OCI-LY3 (cell line): ENCODE measurements at regions not wholly inside any gene's neighbourhood (a gene's known extent, or its start where the extent isn't known, plus 50 kb on each side); places are given as distances from the start of the nearest gene placed in this dataset.

Experiments
- EZH2phosphoT487 ChIP-seq: fragments of 200-600 bp; shearing (Covaris generic); IDR thresholded peaks from 2 replicates; pipeline ENCODE4 v1.6.1; 2018; ENCODE audit warnings: antibody characterized with exemption, mixed run types, low read depth
- TF ChIP-seq, protein P1 (sequence below): fragments of 200-600, 300-600 bp; sonication (generic); IDR thresholded peaks from 2 replicates; pipeline ENCODE4 v1.5.1; 2014; ENCODE audit warnings: antibody characterized with exemption, low read length, low read depth

DNA sequence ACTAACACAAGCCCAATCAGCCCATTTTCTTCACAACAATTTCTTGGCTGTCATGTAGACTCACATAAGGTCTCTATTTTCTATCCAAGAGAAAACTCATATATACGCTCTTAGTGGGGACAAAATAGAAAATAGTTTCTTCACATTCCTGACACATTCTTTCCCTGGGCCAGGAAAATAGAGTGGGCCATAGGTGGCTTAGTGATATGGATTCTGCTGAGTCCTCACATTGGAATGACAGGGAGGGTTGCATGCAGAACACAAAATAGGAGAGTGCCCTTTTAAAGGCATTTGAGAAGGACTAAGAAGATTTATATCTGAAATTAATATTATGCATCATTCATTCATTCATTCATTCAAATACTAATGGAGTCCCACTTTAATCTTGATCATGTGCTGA, 207.7 kb downstream of the LYPLAL1 start:
- TF ChIP-seq, protein P1, sequence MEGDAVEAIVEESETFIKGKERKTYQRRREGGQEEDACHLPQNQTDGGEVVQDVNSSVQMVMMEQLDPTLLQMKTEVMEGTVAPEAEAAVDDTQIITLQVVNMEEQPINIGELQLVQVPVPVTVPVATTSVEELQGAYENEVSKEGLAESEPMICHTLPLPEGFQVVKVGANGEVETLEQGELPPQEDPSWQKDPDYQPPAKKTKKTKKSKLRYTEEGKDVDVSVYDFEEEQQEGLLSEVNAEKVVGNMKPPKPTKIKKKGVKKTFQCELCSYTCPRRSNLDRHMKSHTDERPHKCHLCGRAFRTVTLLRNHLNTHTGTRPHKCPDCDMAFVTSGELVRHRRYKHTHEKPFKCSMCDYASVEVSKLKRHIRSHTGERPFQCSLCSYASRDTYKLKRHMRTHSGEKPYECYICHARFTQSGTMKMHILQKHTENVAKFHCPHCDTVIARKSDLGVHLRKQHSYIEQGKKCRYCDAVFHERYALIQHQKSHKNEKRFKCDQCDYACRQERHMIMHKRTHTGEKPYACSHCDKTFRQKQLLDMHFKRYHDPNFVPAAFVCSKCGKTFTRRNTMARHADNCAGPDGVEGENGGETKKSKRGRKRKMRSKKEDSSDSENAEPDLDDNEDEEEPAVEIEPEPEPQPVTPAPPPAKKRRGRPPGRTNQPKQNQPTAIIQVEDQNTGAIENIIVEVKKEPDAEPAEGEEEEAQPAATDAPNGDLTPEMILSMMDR: no peak
- no peak for TF ChIP-seq EZH2phosphoT487
